Fibroblast of the conjunctiva (primary cell): ENCODE measurements at regions not wholly inside any gene's neighbourhood (a gene's known extent, or its start where the extent isn't known, plus 50 kb on each side); places are given as distances from the start of the nearest gene placed in this dataset.

Experiments
- DNase-seq: peaks from one replicate; pipeline ENCODE4 v3.0.0-alpha.2; 2010; ENCODE audit warnings: low read depth

DNA sequence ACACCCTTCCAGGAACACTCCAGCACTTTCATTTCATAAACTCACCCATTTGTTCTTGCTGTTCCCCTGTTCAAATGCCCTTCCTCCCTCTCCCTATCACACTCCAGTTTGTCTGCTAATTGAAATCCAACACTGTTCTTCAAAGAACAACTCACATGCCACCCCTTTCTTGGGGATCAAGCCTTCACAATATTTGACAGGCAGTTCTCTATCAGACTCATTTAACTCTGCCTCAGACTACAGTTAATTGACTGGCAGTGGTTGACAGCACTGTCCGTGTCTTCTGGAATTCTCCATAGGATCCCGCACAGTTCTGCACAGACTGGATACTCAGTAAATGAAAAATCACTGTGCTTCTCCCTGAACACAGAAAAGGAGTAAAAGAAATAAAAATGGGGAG is 87.8 kb downstream of the PMP22 start:
- DNase-seq, result no peak

DNA sequence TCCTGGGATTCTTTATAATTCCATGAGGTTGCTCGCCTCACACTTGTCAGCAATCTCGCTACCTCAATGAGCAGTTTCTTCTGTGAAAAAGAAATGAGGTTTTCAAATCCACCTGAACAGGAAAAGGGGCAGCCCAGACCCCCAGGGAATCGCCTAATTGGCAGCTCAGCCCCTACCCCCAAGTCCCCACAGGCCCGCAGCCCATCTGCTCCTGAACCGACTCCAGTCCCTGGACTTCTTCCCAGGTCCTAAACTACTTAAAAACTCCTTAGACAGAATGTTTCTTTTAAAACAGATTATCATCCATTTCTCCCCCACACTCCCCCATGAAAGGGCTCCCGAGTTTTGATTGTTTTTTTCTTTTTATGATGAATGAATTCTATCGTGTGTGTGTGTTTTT is 89.8 kb downstream of the PMP22 start:
- DNase-seq, result no peak

DNA sequence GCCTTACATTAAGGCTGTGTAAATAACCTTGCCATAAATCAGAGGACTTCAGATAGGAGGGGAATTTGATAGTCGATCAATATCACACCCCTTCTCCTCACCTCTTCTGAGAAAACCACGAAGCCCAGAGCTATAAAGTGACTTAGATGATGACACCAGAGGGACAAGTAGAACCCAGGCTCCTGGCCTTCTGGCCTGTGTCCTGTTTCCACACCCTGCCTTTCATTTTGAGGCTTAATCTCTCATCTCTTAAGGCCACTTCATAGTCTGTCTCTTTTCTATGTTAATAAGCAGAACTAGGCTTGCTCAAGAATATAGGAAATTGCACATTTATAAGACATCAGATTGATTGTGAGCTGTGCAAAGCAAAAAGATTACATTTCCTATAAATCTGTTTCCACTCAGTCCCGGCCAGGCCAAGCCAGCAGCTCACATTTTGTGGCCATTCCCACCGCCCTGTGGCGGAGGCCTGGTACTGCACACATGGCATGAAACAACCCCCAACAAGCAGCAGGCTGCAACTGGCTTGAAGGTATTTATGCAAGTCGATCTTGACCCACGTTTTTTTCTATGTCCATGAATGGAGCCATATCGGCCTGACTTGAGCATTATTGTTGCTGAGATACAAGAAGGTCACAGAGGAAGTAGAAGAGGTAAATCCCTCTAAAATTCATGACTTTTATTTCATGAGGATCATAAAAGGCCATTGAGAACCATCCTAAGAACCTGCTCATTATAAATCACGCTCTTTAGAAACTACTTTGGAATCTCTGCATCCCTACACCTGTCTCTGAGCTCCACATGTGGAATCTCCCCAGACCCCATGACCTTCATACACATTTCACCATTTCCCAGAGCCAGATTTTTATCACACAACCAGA is 93.7 kb downstream of the PMP22 start:
- peak; percentile 70 for DNase-seq

DNA sequence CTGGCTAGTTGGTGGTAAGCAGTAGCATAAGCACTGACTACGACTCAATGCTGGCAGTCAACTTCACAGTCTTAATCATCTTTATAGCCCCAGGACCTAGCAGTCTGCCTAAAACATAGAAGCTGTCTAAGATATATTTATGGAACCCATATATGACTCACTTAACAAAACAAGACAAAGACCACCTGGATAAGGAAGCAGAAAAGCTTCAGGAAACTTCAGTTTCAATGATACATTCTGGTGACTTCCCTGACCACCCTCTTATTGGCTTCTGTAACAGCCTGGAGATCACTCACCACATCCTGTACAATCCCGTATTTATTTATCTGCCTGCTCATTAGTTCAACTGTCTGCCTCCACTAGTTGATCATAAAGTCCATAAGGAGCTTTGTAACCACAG is 95.5 kb downstream of the PMP22 start:
- DNase-seq, result no peak

DNA sequence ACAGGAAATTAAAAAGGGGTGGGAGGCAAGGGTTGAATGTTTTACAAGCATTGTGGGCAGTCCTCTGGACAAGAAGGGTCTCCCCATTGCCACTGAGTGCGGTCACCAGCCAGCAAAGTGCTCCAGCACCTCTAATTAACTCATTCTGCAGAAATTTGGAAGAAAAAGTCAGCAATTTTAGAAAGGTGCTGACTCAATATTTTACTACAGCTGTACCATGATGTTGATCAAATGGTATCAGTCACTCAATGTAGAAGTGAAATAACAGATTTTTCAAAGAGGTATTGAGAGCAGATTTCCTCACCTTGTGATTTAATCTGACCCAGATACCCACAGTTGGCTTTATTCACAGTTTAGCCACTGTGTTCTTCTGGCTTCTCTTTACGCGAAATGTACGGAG is 96.7 kb downstream of the PMP22 start:
- DNase-seq, result no peak

DNA sequence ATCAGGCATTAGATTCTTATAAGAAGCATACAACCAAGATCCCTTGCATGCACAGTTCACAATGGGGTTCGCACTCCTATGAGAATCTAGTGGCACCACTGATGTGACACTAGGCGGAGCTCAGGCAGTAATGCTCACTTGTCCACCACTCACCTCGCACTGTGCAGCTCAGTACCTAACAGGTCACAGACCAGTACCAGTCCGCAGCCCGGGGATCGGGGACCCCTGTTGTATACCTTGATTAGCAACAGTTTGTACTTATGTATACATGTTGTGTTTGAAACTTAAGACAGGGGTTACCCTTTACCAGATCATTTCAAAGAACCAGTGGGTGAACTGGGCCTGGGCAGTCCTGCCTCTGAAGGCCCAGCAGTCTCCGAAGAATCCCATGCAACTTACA is 103.7 kb downstream of the PMP22 start:
- DNase-seq, result no peak

DNA sequence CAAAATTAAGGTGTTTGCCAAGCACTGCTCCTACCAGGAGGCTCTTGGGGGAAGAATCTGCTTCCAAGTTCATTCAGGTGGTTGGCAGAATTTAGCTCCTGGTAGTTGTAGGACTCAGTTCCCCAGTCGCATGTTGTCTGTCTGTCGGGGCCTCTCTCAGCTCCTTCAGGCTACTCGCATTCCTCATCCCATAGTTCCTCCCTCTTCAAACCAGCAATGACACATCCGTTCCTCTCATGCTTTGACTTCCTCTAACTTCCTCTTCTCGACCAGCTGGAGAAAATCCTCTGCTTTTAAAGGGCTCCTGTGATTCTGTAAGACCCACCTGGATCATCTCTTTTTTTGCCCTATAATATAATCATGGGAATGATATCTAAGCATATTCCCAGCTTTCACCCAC is 108.1 kb downstream of the PMP22 start:
- DNase-seq, result no peak

DNA sequence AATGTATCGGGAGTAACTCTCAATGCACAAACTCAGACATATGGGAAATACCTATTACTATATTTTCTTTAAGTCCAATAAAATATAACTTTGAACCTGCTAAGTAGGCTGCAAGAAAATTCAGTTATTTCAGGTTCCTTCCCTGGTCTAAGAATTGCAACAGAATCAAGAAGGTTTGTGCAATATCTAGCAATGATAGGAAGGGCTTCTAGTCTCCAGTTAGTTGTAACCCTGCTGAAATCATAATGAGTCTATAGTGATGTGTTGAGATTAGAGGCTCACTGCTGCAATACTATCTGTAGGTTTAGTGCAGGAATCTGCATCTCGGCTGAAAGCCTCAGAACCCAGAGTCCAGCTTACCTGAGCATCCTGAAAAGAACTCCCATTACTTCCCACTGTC is 110.5 kb downstream of the PMP22 start:
- peak; percentile 13 for DNase-seq

DNA sequence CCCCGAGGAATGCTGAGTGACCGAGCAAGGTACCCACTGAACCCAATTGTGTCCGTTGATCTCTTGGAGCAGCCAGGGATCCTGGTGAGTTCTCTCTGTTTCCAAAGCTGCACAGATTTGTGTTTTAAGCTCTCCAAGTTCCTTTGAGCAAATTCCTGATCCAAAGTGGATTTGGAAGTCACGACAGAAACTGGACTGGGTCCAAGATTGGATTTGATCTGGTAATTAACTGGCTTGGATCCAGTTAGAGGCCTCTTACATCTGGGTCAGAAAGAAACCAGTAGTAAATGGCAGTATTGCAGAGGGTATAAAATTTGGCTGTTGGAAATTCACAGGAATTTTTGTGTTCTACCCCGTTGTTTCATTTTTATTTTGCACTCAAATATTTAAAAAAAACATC is 119.5 kb downstream of the PMP22 start:
- DNase-seq, result no peak

DNA sequence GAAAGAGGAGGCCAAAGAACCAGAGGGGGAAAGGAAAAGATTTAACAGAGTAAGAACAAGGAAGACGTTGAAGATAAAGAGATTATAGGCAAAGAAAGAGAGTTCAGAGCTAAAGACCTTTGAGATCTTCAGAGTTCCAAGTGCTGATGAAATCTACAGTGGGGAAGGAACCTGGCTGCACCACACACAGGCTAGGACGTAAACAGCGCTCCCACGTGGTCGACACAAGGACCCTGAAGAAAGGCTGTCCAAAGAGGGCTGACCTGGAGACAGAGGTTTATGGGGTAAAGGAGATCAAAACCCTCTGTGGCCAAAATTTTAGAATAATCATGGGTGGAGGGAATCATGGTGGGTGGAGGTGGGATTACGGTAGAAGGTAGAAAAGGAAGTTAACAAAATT is 121.6 kb downstream of the PMP22 start:
- no peak for DNase-seq

DNA sequence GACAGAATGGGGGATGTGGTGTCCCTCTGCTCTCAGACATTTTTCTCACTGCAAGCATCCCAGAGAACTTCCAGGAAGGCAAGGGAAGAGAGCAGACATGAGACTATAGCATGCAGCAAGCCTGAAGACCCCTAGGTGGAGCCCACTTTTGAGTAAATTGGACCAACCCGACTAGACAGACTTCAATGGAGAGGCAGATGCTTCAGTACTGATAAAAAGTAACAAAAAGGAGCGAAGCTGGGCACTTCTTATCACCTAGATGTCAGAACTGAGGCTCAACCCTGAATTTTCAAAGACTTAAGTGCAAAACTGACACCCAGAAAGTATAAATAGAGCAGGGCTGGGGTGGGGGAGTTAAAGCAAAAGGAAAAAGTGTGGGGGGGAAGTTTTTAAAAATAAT is 130.8 kb downstream of the PMP22 start:
- DNase-seq, result no peak

DNA sequence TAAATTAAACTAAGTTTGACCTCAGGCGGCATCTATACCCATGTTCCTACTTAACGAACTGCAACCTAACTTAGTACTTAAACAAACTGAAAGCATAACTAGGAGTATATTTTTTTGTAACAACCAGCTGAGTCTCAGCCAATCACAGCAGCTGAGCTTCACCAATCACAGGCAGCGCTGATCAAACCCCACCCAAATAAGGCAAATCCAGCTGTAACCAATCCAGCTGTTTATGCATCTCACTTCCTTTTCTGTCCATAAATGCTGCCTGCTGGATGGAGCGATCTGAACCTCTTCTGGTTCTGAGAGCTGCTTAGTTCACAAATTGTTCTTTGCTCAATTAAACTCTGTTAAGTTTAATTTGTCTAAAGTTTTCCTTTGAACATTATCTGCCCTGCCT is 131.3 kb downstream of the PMP22 start:
- DNase-seq, result no peak

DNA sequence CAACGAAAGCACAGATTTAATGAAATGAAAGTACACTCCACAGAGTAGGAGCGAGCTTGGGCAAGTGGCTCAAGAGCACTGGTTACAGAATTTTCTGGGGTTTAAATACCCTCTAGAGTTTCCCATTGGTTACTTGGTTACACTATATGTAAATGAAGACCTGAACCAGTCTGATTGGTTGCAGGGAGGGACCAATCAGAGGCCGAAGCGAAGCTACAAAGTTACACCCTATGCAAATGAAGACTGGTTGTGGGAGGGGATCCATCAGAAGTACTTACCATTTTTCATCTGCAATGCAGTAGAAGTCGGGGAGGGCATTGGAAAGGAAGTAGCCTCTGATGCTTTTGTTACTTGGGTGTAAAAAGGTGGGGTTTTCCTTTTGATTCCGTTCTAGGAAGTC is 132.0 kb downstream of the PMP22 start:
- no peak for DNase-seq

DNA sequence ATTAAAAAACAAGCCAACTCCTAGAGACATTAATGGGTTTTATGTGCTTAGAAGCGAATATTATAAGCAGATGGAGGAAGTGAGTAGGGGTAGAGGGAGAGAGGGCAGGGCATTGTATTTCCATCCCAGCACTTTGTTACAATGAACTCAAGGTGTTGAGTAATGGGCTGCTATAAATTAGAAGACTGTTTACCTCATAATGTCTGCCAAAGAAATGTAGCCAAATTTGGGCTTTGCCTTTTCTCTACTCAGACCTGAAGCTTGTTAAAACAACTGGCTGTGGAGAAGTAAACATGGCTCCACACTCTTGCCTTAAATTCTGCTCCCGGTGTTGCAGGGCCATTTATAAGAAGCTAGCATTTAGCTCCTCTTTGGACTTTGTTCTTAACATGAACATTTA is 134.7 kb downstream of the PMP22 start:
- no peak for DNase-seq

DNA sequence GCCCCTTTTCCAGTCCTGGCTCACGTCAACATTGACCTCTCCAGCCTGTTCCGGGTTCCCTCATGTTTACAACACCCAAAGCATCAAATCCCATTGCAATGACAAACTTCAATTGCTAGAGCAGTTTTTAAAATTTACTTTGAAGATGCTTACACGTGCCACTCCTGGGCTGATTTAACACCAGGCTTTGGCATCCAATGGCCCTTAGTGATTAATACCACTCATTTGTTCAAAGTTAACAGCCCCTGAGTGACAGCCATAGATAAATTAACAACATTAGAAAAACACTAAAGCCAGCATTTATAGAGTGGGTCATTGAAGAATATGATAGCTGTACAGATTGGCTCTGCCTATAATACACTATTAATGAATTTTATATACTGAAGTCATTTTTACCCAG is 135.1 kb downstream of the PMP22 start:
- no peak for DNase-seq

DNA sequence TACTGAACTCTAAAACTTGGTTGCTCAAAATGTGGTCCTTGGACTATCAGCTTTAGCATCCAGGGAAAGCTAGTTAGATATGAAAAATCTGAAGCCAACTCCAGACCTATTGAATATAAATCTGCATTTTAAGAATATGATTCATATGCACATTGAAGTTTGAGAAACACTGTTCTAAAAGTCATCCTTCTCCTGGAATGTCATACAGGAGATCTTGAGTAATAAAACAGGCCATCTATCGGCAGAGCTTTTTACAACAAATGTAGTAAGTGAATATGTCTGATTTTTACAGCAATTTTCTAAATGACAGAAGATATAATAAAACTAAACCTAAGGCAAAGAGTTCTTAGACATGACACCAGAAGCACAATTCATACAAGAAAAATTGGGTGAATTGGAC is 140.4 kb downstream of the PMP22 start:
- DNase-seq, result no peak

DNA sequence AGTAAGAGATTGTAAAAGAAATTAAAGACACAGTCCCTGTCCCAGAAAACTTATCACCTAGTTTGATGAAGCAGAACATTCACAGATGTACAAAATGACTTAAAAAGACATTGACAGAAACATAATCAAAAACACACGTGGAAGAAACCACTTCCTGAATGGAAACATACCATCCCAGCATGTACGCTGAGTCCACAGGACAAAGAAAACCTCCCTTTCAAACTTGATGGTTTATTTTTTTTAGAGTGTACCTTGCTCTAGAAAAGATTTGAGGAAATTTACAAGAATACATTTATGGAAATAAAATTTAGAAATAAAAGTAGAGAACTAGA is 140.9 kb downstream of the PMP22 start:
- DNase-seq, result no peak

DNA sequence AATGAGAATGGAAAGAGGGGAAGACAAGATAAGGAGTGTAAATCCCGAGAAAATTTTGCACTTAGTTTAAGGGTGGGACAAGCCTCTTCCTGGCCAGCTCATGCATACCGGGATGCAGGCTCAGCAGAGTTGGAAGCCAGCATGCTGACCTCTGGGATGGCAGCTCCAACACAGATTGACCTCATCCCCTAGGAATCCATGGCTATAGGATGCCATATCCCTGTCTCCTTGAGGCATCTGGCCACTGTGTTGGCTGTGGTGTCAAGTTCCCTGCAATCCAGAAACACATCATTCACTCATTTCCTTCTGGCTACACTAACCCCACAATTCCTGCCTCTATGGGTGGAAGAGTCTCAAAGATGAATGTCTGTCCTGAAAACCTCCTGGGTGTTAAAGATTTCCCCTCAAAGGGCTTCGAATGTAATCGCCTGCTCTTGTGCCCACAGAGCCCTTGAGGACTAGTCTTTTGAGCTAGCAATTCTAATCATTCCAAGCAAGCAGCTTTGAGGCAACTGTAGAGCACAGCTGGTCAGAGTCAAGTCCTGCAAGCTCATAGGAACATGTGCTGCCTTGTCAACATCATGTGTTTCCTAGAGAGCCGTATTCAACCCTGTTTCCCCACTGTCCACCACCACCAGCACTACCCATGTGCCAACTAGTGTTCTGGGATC is 141.4 kb downstream of the PMP22 start:
- no peak for DNase-seq

DNA sequence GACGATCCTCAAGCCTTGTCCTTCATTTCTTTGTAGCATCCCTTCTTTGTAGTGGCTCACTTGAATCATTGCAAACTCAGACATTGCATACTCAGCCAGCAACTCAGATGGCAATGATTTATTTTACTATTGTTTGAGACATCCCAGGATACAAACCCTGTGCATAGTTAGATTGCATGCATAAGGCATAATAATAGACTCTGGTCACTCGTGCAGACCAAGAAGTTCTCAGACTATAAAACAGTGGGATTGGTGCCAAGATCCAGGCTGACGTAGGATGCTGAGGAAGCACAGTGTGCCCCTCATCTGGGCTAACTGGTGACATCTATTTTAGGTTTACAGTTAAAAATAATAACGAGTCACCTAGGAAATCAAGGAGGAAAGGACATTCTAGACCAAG is 142.3 kb downstream of the PMP22 start:
- DNase-seq, result no peak

DNA sequence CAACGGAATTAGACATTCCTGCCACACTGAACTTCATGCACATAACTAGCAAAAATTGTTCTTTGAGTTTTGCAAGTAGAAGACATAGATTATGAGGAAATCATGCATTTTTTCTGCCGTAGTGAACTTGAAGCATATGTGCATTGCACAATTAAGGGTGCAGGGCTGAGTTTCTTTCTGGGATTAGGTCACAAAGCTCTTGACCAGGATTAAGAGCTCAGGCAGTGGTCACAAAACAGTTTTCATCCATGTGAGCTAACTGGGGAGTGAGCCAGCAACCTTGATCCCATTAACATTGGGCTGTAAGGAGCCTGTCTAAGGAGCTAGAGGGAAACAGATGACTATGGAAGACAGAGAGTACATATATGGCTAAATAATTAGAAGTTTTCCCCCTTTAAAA is 143.7 kb downstream of the PMP22 start:
- DNase-seq, result peak; percentile 85

DNA sequence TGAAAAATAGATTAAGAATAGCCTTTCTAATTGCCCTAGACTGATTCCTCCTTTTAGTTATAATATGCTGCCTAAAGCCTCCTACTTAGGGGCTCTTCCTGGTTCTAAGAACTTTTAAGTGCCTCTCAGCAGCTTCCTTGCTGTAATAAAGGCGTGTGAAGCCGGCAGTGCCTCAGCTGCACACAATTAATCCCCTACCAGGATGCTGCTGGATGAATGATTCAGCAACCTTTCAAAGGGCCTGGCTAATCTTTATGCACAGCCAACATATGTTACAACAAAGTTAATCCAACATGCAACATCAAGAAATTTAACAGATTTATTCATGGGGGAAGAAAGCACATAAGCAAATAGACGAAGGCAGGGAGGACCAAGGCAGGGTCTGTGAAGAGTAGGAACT is 145.2 kb downstream of the PMP22 start:
- peak; percentile 43 for DNase-seq

DNA sequence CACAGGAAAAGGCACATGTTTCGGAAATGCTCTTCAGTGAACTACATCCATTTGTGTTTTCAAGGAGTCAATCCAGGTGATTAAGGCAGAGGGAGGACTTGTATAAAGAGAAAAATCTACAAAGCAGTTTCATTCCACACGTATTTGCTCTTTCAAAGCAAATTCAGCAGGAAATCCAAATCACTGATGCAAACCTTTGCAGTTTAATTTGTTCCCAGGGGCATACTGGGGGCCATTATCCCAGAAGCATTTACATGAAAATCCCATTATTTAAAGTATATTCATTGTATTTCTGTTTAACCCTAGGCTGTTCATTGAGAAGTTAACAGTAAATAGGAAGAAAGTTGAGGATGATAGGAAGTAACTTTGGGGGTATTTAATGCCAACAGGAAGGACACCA is 147.9 kb downstream of the PMP22 start:
- DNase-seq, result no peak

DNA sequence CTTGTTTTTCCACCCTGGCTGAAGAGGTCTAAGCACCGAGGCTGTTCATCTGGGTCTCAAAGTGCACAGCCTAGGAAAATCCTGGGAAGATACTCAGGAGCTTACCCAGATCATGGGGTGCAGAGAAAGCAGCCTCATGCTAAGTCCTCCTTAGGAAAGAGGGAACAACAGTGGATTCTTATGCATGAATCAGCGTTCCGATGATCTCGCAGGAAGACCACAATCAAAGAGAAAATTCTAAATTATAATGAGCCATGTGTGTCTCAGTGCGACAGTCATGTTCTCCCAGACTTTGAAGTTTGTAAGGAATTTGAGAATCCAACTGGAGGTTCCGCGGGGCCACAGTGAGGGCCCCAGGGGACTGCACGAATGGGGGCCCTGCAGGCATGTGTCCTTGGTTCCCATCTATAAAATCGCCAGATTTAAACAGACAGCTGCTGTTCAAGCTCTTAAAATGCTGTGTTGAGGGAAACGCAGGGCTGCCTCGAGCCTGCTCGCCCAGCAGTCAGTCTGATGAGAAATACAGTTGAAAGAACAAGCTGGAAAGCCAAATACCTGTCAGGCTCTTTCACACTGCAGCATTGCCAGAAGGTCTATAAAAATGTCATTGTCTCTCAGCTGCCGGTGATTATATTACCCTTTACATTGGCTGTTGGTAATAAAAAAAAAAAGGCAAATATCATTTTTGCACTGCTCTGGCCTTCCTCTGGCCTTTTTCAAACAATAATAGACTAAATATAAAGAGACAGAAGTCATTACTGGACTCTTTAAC is 152.1 kb downstream of the PMP22 start:
- DNase-seq, result no peak
